Prostate gland (tissue), 2 donors: ENCODE measurements at regions not wholly inside any gene's neighbourhood (a gene's known extent, or its start where the extent isn't known, plus 50 kb on each side); places are given as distances from the start of the nearest gene placed in this dataset.

ENCODE experiments used
- DNase-seq: peaks from one replicate; pipeline ENCODE4 v3.0.0-alpha.2; 2019; ENCODE audit warnings: low spot score
- H3K27ac ChIP-seq, 2 donors: fragments of 200-600 bp; sonication (generic); 2 replicates each; pipeline ENCODE4 v1.5.1; 2017 to 2019
- H3K27me3 ChIP-seq: fragments of 200-600 bp; sonication (generic); replicated peaks from 2 replicates; pipeline ENCODE4 v1.5.1; 2019; ENCODE audit not compliant: insufficient read depth
- H3K36me3 ChIP-seq, 2 donors: fragments of 200-600 bp; sonication (generic); 1 replicate in 1 of 2; 2 replicates in 1 of 2; pipeline versions ENCODE4 v1.5.1 to v1.8.1; 2017 to 2019
- H3K4me1 ChIP-seq: fragments of 200-600 bp; sonication (generic); replicated peaks from 2 replicates; pipeline ENCODE4 v1.5.1; 2019
- H3K4me3 ChIP-seq, 2 donors: fragments of 200-600 bp; sonication (generic); 2 replicates each; pipeline ENCODE4 v1.5.1; 2017 to 2019
- H3K9me3 ChIP-seq: fragments of 200-600 bp; sonication (generic); 2 replicates; pipeline ENCODE4 v1.5.1; 2017
- CTCF ChIP-seq, 4 experiments: fragments of 200-600 bp in 2 of 4; fragments of 450-650 bp in 2 of 4; sonication (generic) in 2 of 4; IDR thresholded peaks; 1 replicate in 3 of 4; 2 replicates in 1 of 4; pipeline ENCODE4 v1.5.1; 2016 to 2019; ENCODE audit warnings: antibody characterized with exemption in 4 of 4, mild to moderate bottlenecking in 2 of 4, moderate library complexity in 2 of 4
- POLR2A ChIP-seq: fragments of 450-650 bp; IDR thresholded peaks from one replicate; pipeline ENCODE4 v1.6.1; 2016; ENCODE audit warnings: antibody characterized with exemption, mild to moderate bottlenecking
- POLR2AphosphoS5 ChIP-seq: sonication (generic); formaldehyde crosslinking; IDR thresholded peaks from one replicate; pipeline ENCODE4 v1.6.1; 2017; ENCODE audit warnings: antibody characterized with exemption
- WGBS: methylation state at CpG from one replicate; pipeline ENCODE4 v1.1.5; 2018; 5-methylcytosine and 5-hydroxymethylcytosine counted together
- intact Hi-C: fragments of 100-400 bp; cut with DNase I; formaldehyde crosslinking; loops from one replicate; pipeline ENCODE4 v1.14.2; 2022

- intact Hi-C loops, result no loop called here
- Histone ChIP-seq H3K27me3 (no peaks in the 10 kb centered on the region), H3K9me3 (no peaks in the 10 kb centered on the region), H3K27ac (no peak overlapping the region), H3K4me3 (no peak overlapping the region), H3K4me1 (no peaks in the 10 kb centered on the region), H3K36me3 (no peaks in the 10 kb centered on the region)
- no peak for DNase-seq
- WGBS, result 66% methylated on average over 6 of the region's 6 CpGs
- TF ChIP-seq CTCF (IDR thresholded peaks at IDR 0.05) (no peak), POLR2A (no peak), POLR2AphosphoS5 (no peak)
Measured at GRCh38 chr7:25549271-25549921, 321.1 kb upstream of the NPVF start.

GRCh38 chr7:25550149-25550548 is 321.9 kb upstream of the NPVF start:
- H3K4me3 ChIP-seq, result no peak overlapping the region
- no peak for DNase-seq
- no peaks in the 10 kb centered on the region for H3K36me3 ChIP-seq
- H3K27ac ChIP-seq, result no peak overlapping the region
- no peaks in the 10 kb centered on the region for H3K9me3 ChIP-seq
- no peaks in the 10 kb centered on the region for H3K4me1 ChIP-seq
- no peaks in the 10 kb centered on the region for H3K27me3 ChIP-seq
- 96% methylated on average over 5 of the region's 5 CpGs for whole genome bisulfite sequencing
- intact Hi-C loops, result no loop called here
- TF ChIP-seq POLR2A (no peak), POLR2AphosphoS5 (no peak), CTCF (IDR thresholded peaks at IDR 0.05) (no peak)

GRCh38 chr7:25552998-25553397 is 324.7 kb upstream of the NPVF start:
- TF ChIP-seq CTCF (IDR thresholded peaks at IDR 0.05), result no peak
- no peak for TF ChIP-seq POLR2AphosphoS5
- no peak for TF ChIP-seq POLR2A
- Histone ChIP-seq H3K9me3 (no peaks in the 10 kb centered on the region), H3K4me1 (no peaks in the 10 kb centered on the region), H3K36me3 (no peaks in the 10 kb centered on the region), H3K27me3 (no peaks in the 10 kb centered on the region), H3K27ac (no peak overlapping the region), H3K4me3 (no peak overlapping the region)
- 43% methylated on average over 3 of the region's 3 CpGs for WGBS
- no peak for DNase-seq
- intact Hi-C loops, result no loop called here

GRCh38 chr7:25553580-25554291 is 325.4 kb upstream of the NPVF start:
- Histone ChIP-seq H3K4me3 (no peak overlapping the region), H3K9me3 (no peaks in the 10 kb centered on the region), H3K27me3 (no peaks in the 10 kb centered on the region), H3K4me1 (no peaks in the 10 kb centered on the region), H3K36me3 (no peaks in the 10 kb centered on the region), H3K27ac (no peak overlapping the region)
- no peak for DNase-seq
- WGBS, result 73% methylated on average over 13 of the region's 13 CpGs
- intact Hi-C loops, result no loop called here
- TF ChIP-seq CTCF (IDR thresholded peaks at IDR 0.05) (no peak), POLR2A (no peak), POLR2AphosphoS5 (no peak)
